Left hindlimb (tissue), 1 donor: ENCODE measurements at regions not wholly inside any gene's neighbourhood (a gene's known extent, or its start where the extent isn't known, plus 50 kb on each side); places are given as distances from the start of the nearest gene placed in this dataset.
"Not testable (repeated sequence)": the region's sequence is repeated elsewhere in the genome, so short reads cannot be mapped to it uniquely, and the experiment has no call there.

Source experiments
- DNase-seq: peaks from one replicate; pipeline ENCODE4 v3.0.0-alpha.2; 2018

DNA sequence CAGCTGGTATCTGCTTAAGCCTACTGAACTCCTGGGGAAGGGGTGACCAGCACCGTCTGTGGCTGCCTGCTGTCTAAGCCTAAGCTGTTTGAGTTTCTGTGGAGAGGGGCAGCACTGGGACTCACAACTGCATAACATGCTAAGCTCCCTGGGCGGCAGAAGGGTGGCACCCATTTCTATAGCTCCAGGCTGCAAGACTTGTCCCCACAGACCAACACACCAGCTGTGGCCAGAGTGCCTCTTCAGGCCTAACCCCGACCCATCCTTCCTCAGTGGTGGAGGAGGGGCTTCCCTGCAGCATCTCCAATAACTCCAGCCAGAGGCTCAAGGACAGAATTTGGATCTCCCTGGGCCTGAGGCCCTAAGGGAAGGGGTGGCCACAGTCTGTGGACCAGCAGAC, 464.1 kb downstream of the SEMA3D start:
- no peak for DNase-seq

DNA sequence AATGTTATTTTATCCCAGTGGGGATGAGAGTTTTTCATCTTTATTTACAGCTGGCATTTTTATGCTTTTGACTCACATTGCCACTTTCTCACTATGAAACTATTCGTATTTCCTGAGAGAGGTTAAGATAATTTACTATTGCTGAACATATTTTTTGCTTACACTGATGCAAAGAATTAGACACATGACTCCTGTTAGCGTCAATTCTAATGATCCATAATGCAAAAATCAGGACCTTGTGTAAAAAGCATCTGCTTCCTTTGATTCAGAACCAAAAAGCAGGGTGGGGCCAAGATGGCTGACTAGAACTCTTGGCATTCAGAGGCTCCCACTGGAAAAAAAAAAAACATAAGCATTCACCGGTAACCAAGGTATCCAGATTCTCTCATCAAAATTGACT, 464.8 kb downstream of the SEMA3D start:
- no peak for DNase-seq

DNA sequence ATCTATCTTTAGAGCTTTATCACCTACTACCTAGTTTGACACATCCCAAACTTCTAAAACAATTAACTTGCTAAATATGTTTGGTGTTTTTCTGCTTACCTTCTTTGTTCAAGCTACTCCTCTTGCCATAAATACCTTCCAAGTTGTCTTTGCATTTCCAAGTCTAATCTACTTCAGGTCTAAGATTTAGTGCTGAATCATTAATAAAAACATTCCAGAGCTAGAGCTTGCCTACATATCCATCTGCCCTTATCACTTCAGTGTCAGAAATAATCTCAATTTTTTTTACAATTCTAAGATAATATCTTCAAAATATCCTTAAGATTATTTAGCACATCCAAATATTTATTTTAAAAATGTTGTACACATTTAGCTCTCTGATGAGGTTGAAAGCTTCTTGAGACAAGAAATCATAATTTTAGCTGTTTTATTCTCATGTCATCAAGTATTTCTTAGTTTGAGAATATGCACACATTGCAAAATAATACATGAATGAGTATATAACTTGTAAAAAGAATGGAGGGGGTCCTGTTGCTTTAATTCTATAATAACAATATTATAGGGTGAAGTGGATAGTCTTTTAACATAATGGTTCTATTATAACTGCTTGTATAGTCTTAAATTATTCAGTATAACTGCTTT, 466.3 kb downstream of the SEMA3D start:
- DNase-seq = no peak

DNA sequence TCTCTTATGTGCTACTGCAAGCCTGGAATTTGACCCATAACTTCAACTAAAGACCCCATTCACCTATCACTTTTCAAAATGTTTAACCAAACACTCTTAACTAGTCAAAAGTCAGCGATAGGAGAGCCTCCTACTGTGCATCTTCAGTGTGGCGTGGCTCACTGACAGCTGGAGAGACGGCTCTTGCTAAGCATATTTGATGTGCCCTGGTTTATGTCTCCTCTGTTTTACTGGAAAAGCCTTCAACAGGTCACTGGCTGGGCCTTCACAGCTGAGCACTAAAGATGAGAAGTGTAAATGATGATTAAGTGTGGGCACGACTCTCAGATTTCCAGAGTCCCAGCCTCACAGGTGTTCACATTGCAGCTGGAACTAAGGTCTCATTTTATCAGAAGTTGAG, 472.1 kb downstream of the SEMA3D start:
- DNase-seq = no peak

DNA sequence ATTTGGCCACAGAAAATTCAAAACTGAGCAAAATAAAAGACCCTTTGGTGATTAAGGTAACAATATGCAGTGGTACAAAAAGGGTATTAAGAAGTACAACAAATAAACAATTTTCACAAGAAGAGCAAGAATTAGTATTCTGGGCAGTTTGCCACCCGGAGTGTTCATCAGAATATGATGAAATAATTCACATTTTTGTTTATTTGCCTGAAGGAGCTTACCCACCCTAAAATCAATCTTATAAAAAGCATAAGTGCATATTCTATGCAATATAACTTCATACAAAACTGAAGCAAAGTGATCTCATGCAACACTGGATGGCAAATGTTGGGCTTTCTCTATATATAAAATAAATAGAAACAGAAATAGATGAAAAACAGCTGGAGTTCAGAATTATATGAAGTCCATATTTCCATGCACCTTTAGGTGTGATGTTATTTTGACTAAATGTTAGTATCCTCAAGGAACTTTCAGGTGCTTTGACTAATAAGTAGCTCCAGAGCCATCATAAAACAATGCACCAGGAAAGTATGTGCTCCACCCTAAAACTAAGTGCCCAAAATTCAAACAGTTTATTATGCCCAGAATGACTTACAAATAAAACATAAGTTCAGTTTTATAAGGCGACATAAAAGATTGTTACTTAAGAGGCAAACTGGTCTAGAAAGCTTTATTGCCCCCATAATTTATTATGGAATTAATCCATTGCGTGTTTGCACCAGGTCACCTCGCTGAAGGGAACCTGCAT, 474.3 kb downstream of the SEMA3D start:
- no peak for DNase-seq

DNA sequence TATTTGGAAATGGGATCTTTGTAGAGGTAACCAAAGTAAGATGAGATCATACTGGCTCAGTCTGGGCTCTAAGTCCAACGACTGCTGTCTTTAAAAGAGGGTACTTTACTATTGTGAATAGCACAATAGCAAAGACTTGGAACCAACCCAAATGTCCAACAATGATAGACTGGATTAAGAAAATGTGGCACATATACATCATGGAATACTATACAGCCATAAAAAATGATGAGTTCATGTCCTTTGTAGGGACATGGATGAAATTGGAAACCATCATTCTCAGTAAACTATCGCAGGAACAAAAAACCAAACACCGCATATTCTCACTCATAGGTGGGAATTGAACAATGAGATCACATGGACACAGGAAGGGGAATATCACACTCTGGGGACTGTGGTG, 476.3 kb downstream of the SEMA3D start:
- DNase-seq = not testable (repeated sequence)

DNA sequence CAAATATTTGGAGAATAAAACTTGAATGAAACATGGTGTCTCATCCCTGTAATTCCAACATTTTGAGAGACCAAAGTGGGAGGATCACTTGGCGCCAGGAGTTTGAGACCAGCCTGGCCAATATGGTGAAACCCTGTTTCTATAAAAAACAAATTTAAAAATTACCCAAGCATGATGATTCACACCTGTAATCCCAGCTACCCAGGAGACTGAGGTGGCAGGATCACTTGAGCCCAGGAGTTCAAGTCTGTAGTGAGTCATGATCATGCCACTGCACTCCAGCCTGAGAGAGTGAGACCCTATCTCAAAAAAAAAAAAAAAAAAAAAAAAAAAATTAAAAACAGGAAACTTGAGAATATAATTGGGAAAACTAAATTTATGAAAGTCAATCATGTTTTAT, 481.1 kb downstream of the SEMA3D start:
- no peak for DNase-seq

DNA sequence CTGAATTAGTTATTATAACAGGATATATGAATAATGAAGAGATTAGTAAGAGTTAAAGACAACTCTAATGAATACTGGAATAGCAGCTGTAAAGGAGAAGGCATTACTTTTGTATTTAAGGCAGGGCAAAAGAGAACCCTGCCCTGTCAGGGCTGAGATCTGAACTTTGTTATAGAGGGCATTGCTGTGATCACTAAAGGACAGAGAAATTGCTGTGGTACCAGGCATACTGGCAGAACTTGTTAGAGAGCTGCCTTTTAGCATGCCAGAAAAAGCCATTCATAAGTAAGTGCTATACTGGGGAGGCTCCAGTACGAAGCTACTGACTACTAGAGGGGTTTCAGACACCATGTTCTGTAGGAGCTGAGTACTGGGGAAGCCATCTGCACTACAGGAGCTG, 481.8 kb downstream of the SEMA3D start:
- no peak for DNase-seq

DNA sequence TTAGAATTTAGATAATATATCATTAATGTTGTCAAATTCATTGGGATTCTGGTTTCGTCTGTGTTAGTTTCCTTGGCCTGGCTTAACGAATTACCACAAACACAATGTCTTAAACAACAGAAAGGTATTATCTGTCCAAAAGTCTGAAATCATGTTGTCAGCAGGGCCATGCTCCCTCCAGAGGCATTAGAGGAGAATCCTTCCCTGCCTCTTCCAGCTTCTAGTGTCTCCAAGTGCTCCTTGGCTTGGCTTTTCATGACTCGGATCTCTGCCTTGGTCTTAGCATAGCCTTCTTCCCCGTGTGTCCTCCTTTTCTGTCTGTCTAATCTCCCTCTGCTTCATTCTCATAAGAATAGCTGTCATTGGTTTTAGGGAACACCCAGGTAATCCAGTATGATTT, 482.5 kb downstream of the SEMA3D start:
- DNase-seq = no peak

DNA sequence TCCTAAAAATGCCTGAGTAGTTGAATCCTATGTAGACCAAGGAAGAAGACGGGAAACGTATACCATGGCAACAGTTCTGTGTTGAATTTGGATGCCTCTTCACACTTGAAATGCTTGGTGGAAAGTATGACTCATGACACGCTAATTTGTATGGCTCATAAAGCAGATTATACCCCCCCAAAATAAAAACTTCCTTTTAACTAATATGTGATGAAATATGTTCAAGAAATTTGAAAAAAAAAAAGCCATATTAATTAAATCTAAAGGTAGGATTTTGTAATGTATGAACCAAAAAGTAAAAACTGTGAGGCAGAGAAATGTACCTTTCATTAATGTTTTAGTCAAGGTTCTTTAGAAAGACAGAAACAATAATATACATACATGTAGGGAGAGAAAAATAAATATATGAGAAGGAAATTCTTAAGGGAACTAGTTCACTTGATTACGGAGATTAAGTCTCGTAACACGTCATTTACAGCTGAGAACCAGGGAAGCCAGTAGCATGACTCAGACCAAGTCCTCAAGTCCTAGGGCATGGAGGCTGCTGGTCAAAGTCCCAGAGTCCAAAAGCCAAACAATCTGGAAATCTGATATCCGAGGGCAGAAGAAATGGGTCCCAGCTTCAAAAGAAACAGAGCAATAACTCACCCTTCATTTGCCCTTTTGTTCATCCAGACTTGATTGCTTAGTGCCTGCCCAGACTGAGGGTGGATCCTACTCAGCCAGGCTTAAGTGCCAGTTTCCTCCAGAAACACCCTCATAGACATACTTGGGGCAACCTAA, 485.1 kb downstream of the SEMA3D start:
- no peak for DNase-seq

DNA sequence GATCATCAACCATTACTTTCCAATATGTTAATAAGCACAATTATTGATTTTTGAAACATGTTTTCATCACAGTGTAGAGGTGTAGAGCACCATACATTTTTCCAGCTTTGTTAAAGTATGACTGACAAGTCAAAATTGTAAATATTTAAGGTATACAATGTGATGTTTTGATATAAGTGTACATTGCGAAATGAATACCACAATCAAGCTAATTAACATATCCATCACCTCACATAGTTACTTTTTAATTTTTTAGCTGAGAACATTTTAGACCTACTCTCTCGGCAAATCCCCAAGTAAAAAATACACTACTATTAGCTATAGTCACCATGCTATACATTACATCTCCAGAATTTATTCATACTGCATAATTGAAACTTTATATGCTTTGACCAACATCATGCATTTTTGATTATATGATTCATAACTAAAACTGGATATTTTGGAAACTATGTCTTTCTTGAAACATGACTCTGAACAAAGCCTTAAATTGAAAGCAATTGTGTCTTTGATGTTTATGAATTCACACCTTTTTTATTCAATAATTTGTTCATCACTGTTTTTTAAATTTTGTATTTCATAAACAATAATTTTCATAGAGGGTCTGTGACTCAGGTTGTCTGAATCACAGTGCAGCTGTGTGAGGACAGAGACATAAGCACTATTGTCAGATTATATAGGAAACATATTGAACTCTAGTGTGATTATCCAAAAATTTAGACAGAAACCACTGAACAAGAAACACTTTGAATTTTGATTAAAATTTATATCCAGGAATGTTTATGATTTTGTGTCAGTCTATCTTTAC, 486.1 kb downstream of the SEMA3D start:
- no peak for DNase-seq

DNA sequence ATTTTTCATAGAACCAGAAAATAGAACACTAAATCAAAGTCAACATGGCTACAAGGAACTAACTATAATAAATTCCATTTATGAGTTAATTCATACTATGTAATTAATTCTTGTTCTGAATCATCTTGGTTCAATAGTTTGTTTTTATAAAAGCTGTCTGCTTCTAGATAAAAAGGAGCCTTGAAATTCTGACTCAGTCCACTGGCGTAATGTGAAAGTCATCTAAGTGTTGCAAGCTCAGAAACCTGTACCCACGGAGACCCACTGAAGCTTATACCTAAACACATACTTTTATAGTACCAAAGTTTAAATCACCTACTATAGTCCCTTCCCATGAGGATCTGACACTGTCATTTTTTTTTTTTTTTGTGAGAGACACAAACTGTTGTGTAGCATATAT, 489.4 kb downstream of the SEMA3D start:
- DNase-seq = no peak

DNA sequence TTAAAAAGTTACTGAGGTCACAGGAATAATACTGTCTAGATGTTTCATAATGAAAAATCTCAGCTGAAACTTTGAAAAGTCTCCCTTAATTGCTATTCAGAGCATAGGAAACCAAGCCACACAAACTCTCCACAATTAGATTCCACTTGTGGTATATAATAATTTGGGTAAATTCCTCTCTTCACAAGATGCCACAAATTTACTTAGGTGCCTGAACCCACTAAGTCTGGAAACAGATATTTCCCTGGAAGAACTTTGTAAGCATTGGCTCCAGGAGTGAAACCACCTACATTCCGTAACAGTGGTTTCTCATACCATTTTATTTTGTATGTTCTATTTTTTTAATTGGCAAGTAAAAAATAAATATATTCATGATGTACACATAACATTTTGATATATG, 493.4 kb downstream of the SEMA3D start:
- DNase-seq = no peak

DNA sequence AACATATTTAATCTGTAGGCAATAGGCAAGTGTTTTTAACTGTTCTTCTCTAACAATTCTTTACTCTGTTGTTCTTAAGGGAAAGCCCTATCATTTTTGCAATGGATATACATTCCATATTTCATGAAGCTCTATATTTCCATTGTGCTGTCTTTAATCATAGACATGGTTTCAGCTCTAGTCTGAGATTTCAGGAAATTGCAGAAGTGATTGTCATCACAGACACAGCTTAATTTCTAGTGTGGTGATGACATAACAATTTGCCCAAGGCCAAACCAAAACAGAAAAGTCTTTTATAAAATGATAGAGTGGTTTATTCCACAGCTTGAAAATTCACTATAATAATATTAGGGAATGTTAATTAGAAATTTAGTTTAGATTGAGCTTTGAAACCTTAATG, 494.1 kb upstream of the SEMA3A start:
- no peak for DNase-seq

DNA sequence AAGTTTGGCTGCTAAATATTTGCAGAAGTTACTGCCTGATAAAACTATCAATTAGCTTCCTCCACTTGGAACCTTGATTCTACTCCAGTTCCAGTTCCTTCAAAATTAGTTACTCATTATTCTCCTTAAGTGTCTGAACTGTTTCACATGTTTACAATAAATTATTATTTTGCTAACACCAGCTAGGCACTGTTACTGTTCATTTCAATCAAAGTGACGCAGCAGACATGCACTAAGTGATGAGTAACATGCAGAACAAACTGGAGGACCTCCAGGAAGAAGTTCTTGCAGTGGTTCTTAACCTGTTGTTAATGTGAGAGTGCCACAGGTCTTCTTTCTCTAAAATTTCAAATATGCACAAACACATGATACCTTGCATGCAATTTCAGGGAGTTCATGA, 491.8 kb upstream of the SEMA3A start:
- DNase-seq = no peak

DNA sequence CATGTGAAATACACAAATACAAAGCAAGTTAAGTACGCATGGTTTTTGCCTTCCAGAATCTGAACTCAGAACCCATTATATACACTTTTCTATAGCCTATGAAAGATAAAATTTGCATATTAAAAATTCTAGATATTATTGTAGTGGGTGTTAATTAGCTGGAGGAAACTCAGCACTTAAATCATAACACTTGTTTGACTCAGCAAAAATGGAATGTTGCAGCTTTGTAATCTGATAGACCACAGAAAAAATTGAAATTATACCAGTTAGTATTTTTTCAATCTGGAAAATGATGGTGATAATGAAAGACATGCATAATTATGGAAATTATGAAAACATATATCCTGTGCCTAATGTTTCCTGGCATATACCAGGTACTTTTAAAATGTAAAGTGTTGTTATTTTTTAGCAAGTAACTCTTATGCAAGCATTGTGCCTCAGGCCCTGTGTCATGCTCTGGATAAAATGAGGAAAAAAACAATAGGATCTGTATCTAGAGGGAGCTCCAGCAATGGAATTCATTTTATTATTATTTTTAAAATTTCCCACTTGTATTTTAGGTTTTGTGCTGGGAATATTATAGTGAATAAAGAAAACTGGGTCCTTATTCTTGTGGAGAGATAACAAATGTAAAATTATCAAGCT, 490.4 kb upstream of the SEMA3A start:
- no peak for DNase-seq

DNA sequence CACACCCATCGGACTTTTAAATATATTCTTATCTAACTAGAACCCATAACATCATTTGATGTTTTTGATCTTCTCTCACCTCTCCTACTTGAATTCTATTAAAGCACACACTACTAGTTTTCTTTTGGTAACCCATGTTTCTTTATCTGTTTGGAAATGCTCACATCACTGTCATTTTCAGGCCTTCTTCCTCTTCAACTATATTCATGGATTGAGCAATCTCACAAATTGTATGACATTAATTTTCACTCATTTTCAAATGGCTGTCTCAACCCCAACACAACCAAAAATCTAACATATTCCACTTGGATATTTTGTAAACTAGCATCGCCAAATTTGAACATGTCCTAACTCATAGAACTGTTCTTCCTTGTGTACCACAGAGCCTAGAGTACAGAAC, 488.0 kb upstream of the SEMA3A start:
- DNase-seq = no peak

DNA sequence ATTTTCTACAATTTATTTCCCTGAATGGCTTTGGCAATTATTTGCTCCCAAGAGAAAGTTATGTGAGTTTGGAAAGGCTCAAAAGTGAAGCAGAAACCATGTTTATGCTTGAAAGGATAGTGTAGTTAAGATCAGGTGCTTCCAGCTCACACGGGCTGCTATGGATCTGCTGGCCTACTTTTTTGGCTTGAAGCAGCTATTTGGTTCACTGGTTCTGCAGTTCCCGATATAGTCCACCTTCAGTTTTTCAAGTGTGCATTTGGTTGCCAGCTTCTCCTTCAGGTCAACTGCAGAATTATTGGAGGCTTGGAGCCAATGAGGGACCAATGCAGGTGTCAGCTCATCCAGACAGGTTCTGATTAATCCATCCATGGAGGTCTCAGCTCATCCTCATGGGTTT, 484.3 kb upstream of the SEMA3A start:
- DNase-seq = no peak

DNA sequence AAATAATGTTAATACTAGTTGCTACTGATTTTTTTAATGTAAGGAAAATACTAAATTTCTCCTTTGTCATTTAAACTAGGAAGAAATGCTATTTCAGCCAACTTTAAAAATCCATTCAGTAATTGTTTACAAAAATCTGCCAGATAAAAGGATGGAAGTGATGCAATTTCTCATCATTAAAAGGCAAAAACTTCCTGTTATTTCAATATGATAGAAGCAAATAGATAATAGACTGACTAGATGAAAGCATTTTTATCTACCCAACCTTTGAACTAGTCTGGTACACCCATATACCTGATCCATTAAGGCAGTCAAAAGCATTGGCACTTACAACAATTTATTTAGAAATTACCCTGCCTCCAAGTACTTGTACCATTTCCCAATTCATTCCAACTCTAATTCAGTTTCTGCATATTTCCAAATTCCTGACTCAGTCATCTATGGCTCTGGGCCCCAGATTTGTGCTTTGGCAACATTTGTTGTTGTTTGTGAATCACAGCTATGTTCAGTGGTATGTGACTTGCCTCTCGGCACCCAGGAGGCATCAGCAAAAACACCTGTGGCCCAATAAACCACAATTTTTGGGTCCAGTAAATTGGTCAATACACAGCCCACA, 482.6 kb upstream of the SEMA3A start:
- no peak for DNase-seq

DNA sequence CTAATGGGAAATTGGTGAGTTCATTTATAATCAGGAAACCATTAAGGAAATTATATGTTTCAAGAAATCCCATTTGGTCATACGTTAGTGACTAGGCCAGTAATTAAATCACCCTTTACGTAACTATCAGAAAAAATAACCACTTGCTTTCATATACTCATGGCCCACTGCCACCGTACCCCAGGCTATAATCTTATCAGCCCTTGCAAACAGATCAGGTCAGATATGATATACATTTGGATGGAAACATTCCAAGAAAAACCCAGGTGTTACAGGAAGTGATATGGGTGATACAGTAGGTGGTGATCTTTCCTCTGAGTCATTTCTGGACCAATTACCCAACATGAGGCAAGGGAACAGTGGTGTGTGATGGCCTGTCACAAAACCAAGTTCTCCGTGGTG, 481.0 kb upstream of the SEMA3A start:
- DNase-seq = no peak

DNA sequence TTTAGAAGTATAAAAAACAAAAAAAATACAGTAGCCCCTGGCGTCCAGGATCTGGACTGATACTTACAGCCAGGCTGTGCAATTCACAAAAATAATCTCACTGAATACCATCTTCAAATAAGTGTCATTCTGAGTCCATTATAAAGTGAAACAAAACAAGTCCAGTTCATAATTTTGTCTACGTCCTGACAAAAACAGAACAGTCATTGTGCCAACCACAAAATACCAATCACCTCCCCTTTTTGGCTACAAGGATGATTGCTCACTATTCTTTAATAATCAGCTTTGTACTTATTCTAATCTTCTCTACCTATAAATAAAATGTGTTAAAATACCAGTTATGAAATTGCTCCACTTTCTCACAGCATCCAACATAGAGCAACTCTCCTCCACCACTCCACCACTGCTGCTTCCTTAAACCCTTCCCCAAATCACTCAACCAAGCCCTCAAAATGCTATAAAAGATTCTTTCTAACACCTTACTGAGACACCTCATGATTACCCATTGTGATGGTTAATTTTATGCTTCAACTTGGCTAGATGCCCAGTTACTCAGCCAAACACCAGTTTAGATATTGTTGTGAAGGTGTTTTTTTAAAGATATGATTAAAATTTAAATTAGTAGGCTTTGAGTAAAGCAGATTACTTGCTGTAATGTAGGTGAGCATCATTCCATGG, 479.8 kb upstream of the SEMA3A start:
- DNase-seq = no peak
